NK-92 (cell line): ENCODE measurements at regions not wholly inside any gene's neighbourhood (a gene's known extent, or its start where the extent isn't known, plus 50 kb on each side); places are given as distances from the start of the nearest gene placed in this dataset.

Source experiments
- DNase-seq: peaks from one replicate; lab custom pipeline; 2025; ENCODE audit not compliant: unreplicated experiment; lab: John Stamatoyannopoulos, UW

DNA sequence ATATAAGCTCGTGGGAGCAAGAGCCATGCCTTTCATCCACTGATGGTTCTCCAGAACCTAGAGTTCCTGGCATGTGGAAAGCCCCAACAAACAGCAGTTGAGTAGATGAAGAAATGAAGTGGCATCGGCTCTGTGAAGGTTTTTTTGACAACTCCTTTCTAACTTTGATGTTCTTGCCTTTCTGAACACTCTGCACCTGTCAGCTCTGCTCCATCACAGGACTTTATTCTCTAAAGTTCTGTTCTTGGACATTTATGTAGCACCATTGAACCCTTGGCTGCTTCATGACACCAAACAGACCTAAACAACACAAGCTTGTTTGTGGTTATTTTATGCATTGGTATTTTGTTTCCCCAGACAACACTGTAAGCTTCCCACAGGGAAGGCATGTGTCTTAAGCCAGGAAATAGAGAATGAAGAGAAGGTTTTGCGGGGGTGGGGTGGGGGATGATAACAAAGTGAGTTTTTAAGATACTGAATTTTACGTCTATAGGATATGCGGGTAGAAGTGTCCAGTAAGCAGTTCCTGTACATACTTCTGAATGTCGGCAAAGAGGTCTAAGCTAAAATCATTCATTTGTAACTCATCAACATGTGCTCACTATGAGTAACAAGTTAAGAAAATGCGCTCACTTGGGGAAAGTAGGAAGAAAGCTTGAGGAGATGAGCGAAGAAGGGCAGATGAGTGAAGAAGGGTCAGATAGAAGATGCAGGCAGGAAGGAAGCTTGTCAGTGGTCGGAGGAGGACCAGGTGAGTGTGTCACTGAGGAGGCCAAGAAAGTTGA is 146.0 kb upstream of the PLEKHG7 start:
- no peak for DNase-seq

DNA sequence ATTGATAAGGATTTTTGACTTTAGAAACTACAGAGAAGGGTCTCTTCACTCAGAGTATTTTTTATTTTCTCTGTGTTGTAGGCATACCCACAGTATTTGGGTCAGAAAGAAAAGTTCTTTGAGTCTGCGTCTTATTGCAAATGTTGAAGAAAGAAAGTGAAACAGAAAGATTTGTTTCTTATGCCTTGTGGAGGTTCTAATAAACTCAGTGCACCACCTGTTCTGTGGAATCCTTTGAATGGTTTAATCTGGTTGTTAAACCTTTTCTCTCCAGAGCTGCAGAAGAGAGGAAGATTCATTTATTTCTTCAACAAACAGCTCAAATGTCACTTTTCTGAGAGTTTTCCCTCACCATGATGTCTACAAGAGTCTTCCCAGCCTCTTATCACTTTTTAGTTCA is 146.6 kb upstream of the PLEKHG7 start:
- no peak for DNase-seq

DNA sequence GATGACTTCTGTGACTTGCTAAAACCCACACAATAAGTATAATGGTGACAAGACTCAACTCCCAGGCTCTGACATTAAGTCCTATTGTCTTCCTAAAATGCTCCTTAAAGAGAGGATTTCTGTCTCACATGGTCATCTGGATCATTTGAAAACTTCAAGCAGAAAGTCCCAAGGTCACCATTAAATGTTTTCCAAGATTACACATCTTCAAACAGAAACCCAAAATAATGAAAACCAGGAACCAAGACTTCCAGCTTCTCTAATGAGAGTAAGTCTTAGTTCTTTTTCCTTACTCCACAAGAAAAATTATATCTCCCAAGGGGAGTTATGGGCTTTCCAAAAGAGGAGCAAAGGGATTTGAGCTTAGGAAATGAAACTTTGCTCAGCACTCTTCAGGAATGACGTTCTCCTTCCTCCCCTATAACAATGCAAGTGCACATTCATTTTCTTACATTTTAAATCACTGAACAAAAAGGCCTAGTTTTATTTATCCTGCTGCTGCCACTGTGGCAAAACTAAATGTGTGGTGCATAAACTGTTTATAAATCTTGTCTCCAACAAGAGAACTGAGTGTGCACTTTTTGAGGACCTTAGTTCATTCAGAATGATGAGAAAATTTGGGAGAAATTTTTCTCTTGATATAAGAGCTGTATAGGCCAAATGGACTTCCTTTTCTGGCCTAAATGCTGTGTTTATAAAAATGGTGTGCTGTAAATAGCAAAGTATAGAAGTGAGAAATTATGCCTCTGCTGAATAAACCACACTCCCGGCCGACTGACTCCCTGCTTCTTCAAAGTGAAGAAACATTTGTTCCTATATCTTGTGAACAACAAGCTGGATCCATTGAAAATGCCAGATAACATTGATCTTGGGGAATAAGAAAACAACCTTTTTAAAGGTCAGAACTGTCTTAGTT is 148.4 kb upstream of the PLEKHG7 start:
- no peak for DNase-seq

DNA sequence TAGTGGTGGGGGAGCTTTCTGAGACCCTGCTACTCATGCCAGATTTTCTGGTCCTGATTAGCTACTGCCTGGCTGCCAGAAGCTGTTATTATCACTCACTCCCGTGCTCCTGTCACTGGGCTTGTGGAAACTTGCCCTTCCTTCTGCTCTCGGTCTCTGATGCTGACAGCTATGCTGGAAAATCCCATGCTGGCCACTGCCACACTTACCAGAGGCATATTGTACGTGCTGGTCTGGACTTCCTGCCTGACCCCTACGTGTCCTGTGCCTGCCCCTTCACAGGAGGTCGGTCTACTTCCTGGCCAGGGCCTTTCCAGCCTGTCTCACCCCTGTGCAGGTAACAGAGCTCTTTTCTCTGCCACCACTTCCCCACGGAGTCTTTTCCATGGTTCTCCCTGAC is 149.4 kb upstream of the PLEKHG7 start:
- no peak for DNase-seq

DNA sequence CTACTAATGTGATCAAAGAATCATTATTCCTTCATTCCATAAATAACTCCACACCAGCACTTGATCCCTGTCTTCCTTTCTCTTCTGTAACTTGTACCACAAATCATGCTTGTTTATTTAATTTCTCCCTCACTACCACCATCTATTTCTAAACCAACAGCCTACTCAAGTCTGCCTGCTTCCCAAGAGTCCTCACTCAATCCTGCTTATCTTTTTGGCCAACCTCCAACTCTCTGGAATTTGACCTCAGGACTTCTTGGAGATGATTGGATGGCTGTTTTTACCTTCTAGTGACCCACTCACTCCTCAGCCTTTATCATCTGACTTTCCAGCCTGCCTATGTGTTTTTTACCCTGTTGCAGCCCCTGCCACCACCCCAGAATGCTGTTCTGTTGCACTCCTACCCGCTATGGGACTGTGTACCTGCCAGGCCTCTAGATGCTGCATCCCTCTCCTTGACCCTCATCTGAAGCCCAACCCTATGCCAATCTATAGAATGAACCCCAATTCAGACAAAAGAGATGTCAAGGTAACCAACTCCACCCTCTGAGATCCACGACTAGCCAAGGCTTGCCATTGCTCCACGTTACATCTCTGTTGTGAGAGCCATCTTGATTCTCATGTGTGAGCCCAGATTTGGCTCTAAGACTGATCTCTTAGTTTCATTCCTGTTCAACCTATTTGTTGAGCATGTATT is 150.2 kb upstream of the PLEKHG7 start:
- DNase-seq, result no peak

DNA sequence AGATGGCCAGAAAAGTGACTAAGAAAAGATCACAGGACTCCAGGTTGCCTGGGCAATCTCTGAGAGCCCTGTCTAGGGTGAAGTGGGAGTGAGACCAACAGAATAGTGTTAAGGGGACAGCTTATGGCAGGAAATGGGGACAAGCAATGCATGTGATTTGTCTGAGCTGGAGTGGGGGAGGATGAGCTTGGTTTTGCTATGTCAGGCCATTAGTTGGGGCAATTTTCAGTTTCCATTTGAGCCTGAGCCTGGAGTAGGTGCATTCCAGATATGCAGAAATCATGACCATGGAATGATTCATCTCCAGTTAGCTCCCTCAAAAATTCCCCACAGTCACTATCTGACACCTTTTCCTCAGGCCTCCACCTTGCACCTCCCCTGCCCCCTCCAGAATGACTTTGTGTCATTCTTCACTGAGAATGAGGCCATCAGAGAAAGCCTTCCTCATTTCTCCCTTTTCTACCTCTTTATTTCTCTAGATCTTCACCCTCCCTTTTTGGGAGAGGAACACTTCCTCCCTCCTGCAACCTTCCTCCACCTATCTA is 150.9 kb upstream of the PLEKHG7 start:
- no peak for DNase-seq

DNA sequence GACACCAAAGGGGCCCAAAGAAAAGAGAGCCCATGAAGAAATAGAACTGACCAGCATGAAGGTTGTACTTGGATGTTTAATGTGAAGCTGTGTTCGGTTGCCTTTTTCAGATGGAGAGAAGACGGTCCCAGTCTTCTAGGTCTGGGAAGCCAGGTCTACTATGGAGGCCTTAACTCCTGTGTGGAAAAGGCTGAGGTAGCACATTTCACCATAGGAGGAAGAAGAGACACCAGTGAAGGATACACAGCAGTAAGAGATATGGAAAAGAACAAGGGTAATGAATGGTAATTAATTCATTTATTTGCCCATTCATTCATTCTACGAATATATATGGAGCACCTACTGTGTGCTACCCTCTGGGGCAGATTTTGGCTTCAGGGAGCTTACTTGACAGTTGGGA is 151.6 kb upstream of the PLEKHG7 start:
- no peak for DNase-seq

DNA sequence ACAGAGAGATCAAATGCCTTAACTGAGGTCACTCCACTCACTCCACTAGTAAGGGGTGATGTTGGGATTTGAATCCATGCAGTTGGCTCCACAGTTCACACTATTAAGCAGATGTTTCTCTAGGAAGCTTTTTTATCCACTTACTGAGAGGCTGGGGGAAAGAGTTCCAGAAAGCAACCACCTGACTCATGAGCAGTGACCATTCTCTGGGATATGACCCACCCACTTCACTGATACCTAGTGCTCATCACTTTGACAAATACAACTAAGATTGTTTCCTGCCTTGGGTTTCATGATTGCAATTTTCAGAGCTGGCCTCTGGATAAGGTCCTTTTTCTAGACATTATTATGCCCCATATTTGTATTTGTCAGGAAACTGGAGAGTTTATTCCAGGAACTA is 152.1 kb upstream of the PLEKHG7 start:
- DNase-seq, result no peak

DNA sequence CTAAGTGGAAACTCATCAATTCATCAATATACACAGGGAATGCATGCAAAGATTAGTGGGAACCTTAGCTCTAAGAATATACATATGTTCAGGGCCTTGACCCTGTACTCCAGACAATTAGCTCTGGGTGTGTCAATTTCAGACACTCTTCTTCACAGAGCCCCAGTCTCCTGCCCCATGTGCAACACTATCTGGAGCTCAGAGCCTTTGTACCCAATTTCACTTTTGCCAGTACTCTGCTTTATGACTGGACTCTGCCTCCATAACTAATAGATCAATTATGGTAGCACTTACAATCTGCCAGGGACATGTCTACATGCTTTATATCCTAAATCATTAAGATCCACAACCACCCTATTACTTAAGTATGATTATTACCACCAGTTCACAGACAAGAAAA is 152.5 kb upstream of the PLEKHG7 start:
- no peak for DNase-seq

DNA sequence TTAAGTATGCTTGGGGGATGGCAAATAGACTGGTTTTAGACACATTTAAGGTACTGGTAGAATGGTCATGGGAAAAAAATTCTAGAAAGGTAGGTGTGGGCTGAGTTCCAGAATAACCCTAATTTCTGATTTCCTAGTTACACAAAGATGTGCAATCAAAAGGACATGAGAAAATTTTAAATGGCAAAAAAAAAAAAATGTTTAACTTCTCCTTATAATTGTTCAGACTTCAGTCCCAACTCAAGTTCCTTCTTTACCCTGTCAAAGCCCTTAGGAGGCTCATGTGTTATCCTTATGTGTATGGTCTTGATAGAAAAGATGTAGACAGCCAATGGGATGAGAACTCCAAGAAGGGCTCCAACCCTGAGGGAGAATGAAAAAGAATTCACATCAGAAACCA is 153.3 kb upstream of the PLEKHG7 start:
- DNase-seq, result no peak

DNA sequence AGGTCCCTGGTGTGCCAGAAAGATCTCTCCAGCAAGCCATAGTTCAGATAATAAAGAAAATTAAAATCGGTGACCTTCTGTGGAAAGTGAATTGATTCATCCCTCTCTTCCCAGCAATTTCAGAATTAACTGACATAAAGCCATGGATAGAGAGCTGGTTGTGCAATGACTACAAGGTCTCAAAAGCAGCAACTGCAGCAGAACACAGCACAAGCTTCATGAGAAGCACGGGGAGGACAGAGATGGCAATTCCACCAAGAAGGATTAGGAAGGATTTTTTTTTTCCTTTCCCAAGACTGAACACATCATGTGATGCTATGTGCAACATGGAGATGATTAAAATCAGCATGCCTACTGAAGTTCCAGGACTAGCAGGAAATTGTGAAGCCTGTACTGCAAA is 154.9 kb upstream of the PLEKHG7 start:
- DNase-seq, result no peak

DNA sequence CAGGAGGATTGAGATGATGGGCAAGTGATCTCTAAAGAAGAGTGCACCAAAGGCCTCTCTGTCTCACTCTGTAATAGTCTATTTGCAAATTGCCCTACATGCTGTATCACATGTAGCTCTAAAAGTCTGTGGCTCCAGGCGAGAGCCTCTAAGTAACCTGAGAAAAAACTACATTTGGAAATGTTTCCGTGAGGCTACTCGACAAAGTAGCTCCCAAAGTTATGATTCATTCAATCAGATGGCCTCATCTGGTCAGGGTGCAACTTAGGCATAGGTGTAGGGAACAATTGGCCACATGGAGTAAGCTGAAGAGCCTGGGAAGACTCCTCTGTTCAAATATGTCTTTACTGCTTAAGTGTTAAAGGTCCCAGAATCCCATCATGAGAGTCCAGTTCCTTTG is 155.4 kb upstream of the PLEKHG7 start:
- DNase-seq, result no peak

DNA sequence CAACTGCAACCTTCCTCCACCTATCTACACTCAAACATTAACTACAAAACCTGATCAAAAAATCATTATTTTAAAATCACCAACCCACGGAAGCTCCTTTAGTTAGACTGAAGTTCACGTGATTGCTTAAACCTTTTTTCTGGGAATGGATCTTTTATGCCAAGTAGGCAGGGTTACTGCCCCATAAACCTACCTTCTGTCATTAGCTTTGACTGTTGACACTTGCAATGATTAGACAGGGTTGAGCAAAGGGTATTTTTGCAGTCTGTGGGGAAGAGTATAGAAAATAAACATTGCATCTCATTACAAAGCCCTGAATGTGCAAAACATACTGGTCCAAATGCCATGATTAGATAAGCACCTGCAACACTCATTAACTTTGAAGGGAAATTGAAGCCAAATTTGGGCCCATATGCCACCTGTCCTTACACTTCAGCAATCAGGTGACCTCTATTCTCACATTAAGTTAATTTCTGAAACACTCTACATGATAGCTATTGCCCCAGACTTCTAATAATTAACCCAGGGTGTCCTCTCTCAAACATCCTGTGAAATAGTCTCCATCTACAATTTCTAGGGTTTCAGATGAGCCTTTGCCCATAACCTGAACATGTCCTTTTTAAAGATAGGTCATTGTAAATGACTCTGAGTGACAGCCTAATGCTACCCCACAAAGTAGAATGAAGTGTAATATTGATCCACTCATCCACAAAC is 156.0 kb upstream of the PLEKHG7 start:
- no peak for DNase-seq

DNA sequence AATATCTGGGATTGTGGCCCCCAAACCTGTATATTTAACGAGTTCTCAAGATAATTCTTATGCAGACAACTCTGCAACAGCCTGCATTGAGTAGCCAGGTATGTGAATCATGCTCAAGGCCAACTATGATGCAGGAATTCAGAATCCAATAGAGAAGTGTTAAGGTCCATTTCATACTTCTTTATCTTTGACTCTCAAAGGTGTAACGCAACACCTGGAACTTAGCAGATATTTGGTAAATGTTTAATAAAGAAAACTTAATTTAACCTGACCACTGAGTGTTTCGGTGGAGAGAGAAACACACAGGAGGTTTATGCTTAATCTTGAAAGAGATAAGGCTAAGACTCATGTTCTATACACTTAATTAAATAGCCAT is 156.5 kb upstream of the PLEKHG7 start:
- DNase-seq, result no peak

DNA sequence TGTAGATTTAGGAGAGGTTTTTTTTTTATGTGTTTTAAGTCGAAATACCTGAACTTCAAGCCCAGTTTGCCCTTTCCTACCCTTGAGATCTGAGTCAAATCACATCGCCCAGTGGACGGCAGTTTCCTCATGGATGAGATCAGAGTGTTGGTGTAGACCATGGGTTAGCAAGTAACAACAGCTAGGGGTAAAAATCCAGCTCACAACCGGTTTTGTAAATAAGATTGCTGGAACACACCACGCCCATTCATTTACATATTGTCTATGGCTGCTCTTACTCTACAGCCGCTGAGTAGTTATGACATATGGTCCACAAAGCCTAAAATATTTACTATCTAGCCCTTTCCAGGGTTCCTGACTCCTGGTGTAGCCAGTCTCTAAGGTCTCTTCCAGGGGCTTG is 158.5 kb upstream of the PLEKHG7 start:
- no peak for DNase-seq

DNA sequence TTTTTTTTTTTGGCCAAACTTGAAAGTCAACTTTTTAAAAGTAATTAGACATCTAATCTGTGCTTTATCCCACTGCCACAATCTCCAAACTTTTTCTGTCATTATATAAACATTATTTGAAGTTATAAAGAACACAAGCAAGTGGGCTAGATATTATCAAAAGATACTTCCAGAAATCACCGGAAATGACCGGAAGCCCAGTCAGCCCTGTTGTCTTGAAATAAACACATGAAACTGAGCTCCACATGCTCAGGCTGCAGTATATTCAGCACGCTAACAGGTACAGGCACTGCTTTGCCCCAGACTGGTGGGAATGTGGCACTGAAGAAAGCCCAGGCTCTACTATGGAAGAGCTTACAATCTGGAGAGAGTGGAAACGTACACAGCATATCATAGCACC is 158.9 kb upstream of the PLEKHG7 start:
- no peak for DNase-seq

DNA sequence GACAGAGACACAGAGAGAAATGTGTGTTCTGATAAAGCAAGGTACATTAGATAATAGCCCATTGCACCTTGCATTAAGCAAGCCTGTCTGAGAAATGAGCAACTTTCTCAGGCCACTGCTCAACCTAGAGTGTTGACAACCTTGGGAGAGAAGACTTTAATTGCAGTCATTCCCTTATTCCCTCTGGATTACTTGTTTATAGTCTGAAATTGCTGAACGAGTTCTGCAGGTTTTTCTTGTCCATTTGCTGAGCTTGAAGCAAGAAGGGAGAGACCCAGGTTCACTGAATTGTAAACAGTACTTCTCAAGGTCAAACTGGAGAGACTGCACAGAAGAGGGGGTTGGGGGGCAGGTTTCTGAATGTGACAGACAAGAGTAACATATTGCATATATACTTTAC is 159.4 kb upstream of the PLEKHG7 start:
- DNase-seq, result no peak

DNA sequence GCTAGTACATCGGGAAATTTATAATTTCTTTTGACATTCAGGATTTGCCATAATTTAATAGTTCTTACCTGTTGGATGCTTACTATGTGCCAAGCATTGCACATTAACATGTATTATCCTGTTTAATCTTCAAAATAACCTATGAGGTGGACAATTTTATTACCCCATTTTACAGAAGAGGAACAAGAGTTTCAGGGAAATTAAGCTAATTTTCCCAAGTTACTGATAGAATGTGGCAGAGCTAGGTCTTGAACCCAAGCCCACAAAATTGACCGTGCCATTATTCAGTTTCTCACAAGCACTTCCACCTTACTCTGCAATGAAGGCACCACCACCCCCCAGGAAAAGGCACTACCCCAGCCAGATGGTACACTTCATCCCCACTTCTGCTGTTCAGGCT is 161.1 kb upstream of the PLEKHG7 start:
- no peak for DNase-seq

DNA sequence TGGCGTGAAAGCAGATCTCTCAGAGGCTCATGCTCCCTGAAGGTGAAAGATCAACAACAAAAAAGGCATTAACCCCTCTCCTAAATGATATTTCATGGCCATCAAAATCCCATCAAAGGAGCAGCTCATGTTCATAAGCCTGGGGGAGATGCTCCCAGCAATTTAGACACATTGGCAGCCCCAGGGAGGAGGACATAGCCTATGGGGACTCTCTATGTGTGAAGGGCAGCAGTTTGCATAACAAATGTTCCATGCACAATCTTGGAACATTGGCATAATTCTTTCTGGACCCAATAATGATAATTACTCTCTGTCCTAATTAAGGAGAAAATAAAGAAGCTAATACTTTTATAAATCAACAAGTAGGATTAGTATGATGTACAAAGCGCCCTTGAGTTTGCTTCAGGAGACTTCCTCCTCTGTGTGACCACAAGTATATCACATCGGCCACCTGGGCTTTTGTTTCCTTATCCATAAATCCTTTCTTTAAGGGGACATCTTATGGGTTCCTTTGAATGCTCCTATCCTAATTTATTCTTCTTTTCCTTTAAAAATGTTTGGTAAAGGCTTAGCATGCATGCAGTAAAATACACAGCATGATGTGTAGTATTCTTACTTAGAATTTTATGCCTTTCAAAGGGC is 161.9 kb upstream of the PLEKHG7 start:
- DNase-seq, result no peak

DNA sequence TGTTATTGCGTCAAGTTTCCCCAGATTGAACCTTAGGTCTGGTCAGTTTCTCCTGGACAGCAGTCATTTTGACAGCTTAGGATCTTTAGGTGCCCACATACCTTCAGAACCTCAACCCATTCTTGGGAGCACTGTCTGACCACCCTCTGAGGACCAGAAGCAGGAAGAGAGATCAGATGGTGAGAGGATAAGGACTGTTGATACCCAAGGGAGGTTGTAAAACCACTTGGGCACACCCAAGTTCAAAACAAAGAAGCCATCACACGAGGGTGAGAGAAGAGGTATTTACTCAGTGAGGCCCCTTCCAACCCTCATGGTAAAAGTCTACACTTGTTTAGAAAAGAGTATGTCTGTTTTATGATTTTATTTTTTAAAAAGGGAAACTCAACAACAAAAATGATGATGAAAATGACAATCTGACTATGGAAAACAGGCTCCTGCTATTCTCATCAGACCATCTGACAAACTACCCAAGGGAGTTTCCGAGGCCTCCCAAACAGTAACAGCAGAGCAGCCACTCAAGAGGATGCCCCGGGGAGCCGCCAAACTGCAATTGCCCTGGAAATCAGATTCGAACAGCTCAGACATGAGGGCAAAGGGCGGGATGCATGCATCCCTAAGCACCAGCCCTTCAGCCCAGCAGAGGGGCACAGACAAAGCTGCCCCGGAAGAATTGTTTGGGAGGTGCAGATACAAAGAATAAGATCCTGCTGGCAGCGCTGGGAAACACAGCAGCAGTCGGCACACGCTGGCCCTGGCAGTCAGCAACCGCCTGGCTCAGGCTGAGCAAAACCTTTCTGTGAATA is 162.6 kb upstream of the PLEKHG7 start:
- DNase-seq, result no peak
